Upper lobe of left lung (tissue), 4 donors: ENCODE measurements at regions not wholly inside any gene's neighbourhood (a gene's known extent, or its start where the extent isn't known, plus 50 kb on each side); places are given as distances from the start of the nearest gene placed in this dataset.
"Not testable (repeated sequence)": the region's sequence is repeated elsewhere in the genome, so short reads cannot be mapped to it uniquely, and the experiment has no call there.

Source experiments
- CTCF ChIP-seq, 6 experiments: fragments of 450-650 bp in 4 of 6; fragments of 200-600 bp in 2 of 6; sonication (generic) in 2 of 6; IDR thresholded peaks; one replicate each; pipeline ENCODE4 v1.5.1; 2016 to 2019; ENCODE audit warnings: antibody characterized with exemption in 6 of 6
- POLR2A ChIP-seq, 4 donors: fragments of 450-650 bp; IDR thresholded peaks; one replicate each; pipeline ENCODE4 v1.5.1; 2016 to 2017; ENCODE audit warnings: antibody characterized with exemption in 4 of 4, mild to moderate bottlenecking in 2 of 4

DNA sequence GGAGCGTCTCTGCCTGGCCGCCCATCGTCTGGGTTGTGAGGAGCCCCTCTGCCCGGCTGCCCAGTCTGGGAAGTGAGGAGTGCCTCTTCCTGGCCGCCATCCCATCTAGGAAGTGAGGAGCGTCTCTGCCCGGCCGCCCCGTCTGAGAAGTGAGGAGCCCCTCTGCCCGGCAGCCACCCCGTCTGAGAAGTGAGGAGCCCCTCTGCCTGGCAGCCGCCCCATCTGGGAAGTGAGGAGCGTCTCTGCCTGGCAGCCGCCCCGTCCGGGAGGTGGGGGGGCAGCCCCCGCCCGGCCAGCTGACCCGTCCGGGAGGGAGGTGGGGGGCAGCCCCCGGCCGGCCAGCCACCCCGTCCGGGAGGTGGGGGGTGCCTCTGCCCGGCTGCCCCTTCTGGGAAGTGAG lies 108.5 kb downstream of the SOX14 start:
- not testable (repeated sequence) for TF ChIP-seq CTCF, POLR2A (IDR thresholded peaks at IDR 0.05)
